ENCODE measurements at regions not wholly inside any gene's neighbourhood (a gene's known extent, or its start where the extent isn't known, plus 50 kb on each side); places are given as distances from the start of the nearest gene placed in this dataset.

- TF ChIP-seq EZH2 (IDR thresholded peaks at IDR 0.05; ENCODE audit: low read depth, unreplicated experiment), result no peak
- no peak for TF ChIP-seq CTCF (conservative IDR thresholded peaks at IDR 0.05; ENCODE audit: low read depth in 2 of 2)
- no peak for TF ChIP-seq STAT1 (IDR thresholded peaks at IDR 0.05; ENCODE audit: unreplicated experiment)
- TF ChIP-seq POLR2AphosphoS5 (IDR thresholded peaks at IDR 0.05; ENCODE audit: low read depth), result no peak
- TF ChIP-seq REST (IDR thresholded peaks at IDR 0.05; ENCODE audit: unreplicated experiment), result no peak
- TF ChIP-seq EZH2phosphoT487 (IDR thresholded peaks at IDR 0.05; ENCODE audit: unreplicated experiment), result no peak
- no peak for TF ChIP-seq ZNF114 (CRISPR knock-in tag; IDR thresholded peaks at IDR 0.05)
These were observed 417.6 kb upstream of the MAOA start for GRCh38 chrX:43238461-43238945.

Measured in GM23338 (cell line).